DND-41 (cell line): ENCODE measurements at regions not wholly inside any gene's neighbourhood (a gene's known extent, or its start where the extent isn't known, plus 50 kb on each side); places are given as distances from the start of the nearest gene placed in this dataset.

Source experiments
- CTCF ChIP-seq: IDR thresholded peaks from 2 replicates; pipeline ENCODE4 v1.5.1; 2012; ENCODE audit warnings: borderline replicate concordance, low read length, moderate library complexity, mild to moderate bottlenecking; ENCODE audit not compliant: poor library complexity, severe bottlenecking; ENCODE audit errors: extremely low read depth
- EZH2 ChIP-seq: IDR thresholded peaks from 3 replicates; pipeline ENCODE4 v1.6.1; 2012; ENCODE audit warnings: borderline replicate concordance, low read depth, mild to moderate bottlenecking, moderate library complexity, low read length, inconsistent platforms; ENCODE audit not compliant: severe bottlenecking

DNA sequence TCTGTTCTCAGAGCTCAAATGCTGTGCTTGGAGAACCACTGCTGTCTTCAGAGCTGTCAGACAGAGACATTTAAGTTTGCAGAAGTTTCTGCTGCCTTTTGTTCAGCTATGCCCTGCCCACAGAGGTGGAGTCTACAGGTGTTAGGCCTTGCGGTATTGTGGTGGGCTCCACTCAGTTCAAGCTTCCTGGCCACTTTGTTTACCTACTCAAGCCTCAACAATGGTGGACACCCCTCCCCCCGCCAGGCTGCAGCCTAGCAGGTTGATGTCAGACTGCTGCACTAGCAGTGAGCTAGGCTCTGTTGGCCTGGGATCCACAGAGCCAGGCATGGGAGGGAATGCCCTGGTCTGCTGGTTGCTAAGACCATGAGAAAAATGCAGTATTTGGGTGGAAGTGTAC lies 323.8 kb downstream of the BCAT1 start:
- no peak for TF ChIP-seq CTCF
- no peak for TF ChIP-seq EZH2
